Testis (tissue), 2 donors: ENCODE measurements at regions not wholly inside any gene's neighbourhood (a gene's known extent, or its start where the extent isn't known, plus 50 kb on each side); places are given as distances from the start of the nearest gene placed in this dataset.

Source experiments
- POLR2A ChIP-seq: fragments of 450-650 bp; IDR thresholded peaks from one replicate; pipeline ENCODE4 v1.6.1; 2017; ENCODE audit warnings: antibody characterized with exemption, mild to moderate bottlenecking, moderate library complexity
- TF ChIP-seq, protein P1 (sequence below), 3 experiments: fragments of 450-650 bp in 2 of 3; fragments of 200-600 bp in 1 of 3; sonication (generic) in 1 of 3; IDR thresholded peaks; one replicate each; pipeline ENCODE4 v1.5.1; 2016 to 2019; ENCODE audit warnings: antibody characterized with exemption in 3 of 3, mild to moderate bottlenecking in 2 of 3, moderate library complexity in 1 of 3

DNA sequence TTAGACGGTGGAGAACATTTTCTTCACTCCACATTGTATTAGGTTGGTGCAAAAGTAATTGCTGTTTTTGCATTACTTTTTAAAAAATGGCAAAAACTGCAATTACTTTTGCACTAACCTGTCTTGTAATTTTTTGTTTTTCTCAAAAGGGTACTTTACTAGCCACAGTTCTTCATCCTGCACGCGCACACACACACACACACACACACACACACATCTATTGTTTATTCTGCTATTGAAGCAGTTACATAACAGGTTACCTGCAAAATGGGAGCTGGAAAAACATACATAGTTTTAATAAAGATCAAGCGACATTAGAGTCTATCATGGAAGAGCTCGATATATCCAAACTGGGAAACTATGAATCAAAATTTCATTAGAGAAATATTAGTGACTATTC, 235.2 kb downstream of the SIM1 start:
- TF ChIP-seq, protein P1, sequence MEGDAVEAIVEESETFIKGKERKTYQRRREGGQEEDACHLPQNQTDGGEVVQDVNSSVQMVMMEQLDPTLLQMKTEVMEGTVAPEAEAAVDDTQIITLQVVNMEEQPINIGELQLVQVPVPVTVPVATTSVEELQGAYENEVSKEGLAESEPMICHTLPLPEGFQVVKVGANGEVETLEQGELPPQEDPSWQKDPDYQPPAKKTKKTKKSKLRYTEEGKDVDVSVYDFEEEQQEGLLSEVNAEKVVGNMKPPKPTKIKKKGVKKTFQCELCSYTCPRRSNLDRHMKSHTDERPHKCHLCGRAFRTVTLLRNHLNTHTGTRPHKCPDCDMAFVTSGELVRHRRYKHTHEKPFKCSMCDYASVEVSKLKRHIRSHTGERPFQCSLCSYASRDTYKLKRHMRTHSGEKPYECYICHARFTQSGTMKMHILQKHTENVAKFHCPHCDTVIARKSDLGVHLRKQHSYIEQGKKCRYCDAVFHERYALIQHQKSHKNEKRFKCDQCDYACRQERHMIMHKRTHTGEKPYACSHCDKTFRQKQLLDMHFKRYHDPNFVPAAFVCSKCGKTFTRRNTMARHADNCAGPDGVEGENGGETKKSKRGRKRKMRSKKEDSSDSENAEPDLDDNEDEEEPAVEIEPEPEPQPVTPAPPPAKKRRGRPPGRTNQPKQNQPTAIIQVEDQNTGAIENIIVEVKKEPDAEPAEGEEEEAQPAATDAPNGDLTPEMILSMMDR (IDR thresholded peaks at IDR 0.05), result no peak
- TF ChIP-seq POLR2A, result no peak
